ENCODE measurements at regions not wholly inside any gene's neighbourhood (a gene's known extent, or its start where the extent isn't known, plus 50 kb on each side); places are given as distances from the start of the nearest gene placed in this dataset.

DNA sequence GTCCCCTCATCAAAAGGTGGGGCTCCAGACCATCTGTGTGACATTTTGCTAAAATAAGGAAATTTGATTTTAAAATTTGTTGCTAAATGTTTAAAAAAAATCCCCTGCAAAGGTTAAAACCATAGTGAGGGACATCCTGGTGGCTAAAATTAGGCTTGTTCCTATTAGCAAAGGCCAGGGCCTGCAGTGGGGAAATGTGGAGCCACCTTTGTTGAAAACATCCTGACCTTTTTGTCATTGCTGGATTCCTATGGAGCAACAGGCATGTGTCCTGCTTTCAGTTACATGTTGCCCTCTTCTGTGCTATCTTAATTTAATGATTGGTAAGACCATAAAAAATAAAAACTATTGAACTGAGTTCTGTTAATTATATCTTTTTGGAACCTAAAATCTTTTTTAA lies 524.3 kb downstream of the KCTD12 start:
- Histone ChIP-seq H3K36me3 (ENCODE audit: control insufficient read depth, insufficient read depth, low read length) (no peaks in the 10 kb centered on the region), H3K9me3 (ENCODE audit: control insufficient read depth, low read length) (no peaks in the 10 kb centered on the region), H3K27me3 (ENCODE audit: control insufficient read depth, insufficient read depth, low read length) (no peaks in the 10 kb centered on the region), H3K79me2 (no peaks in the 10 kb centered on the region), H3K9ac (no peak overlapping the region), H3K4me3 (ENCODE audit: low read depth, low read length) (no peak overlapping the region), H3K4me1 (no peaks in the 10 kb centered on the region), H2AFZ (no peak overlapping the region), H3K27ac (no peak overlapping the region), H3K4me2 (ENCODE audit: low read length) (no peak overlapping the region)
- TF ChIP-seq CTCF (IDR thresholded peaks at IDR 0.05), result no peak

- no peak for TF ChIP-seq CTCF (IDR thresholded peaks at IDR 0.05)
- no peaks in the 10 kb centered on the region for H3K9me3 ChIP-seq (ENCODE audit: control insufficient read depth, low read length)
Observed at GRCh38 chr13:76351541-76352229, 534.5 kb downstream of the KCTD12 start.

GRCh38 chr13:76350399-76350798 lies 535.8 kb downstream of the KCTD12 start:
- Histone ChIP-seq H3K36me3 (ENCODE audit: control insufficient read depth, insufficient read depth, low read length) (no peaks in the 10 kb centered on the region), H2AFZ (no peak overlapping the region), H3K4me2 (ENCODE audit: low read length) (no peak overlapping the region), H3K9ac (no peak overlapping the region), H3K4me3 (ENCODE audit: low read depth, low read length) (no peak overlapping the region), H3K4me1 (no peaks in the 10 kb centered on the region), H3K27ac (no peak overlapping the region), H3K79me2 (no peaks in the 10 kb centered on the region), H3K27me3 (ENCODE audit: control insufficient read depth, insufficient read depth, low read length) (no peaks in the 10 kb centered on the region), H3K9me3 (ENCODE audit: control insufficient read depth, low read length) (no peaks in the 10 kb centered on the region)
- no peak for TF ChIP-seq CTCF (IDR thresholded peaks at IDR 0.05)

More at GRCh38 chr13:76351541-76352229, 534.5 kb downstream of the KCTD12 start:
- Histone ChIP-seq H3K27ac (no peak overlapping the region), H3K79me2 (no peaks in the 10 kb centered on the region), H3K4me2 (ENCODE audit: low read length) (no peak overlapping the region), H2AFZ (no peak overlapping the region), H3K9ac (no peak overlapping the region), H3K36me3 (ENCODE audit: control insufficient read depth, insufficient read depth, low read length) (no peaks in the 10 kb centered on the region), H3K4me1 (no peaks in the 10 kb centered on the region), H3K4me3 (ENCODE audit: low read depth, low read length) (no peak overlapping the region), H3K27me3 (ENCODE audit: control insufficient read depth, insufficient read depth, low read length) (no peaks in the 10 kb centered on the region)

DNA sequence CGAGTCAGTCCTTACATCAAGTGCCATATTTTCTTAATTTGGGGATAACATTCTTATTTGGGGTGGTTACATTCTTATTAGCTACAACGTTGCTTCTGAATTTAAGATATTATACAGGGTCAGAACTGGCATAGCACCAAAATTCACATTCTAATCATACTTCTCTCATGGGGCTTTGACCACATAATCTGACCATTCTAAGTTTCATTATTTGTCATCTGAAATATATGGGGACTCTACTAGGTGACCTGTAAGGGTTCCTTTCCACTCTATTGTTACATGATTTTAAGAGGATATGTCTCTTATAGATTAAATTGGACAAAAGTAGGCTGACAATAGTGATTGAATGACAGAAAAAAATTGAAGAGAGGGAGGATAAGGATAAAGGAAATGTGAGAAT lies 536.5 kb downstream of the KCTD12 start:
- Histone ChIP-seq H3K4me3 (ENCODE audit: low read depth, low read length) (no peak overlapping the region), H3K36me3 (ENCODE audit: control insufficient read depth, insufficient read depth, low read length) (no peaks in the 10 kb centered on the region), H3K79me2 (no peaks in the 10 kb centered on the region), H3K4me2 (ENCODE audit: low read length) (no peak overlapping the region), H2AFZ (no peak overlapping the region), H3K27ac (no peak overlapping the region), H3K4me1 (no peaks in the 10 kb centered on the region), H3K27me3 (ENCODE audit: control insufficient read depth, insufficient read depth, low read length) (no peaks in the 10 kb centered on the region), H3K9me3 (ENCODE audit: control insufficient read depth, low read length) (no peaks in the 10 kb centered on the region), H3K9ac (no peak overlapping the region)
- TF ChIP-seq CTCF (IDR thresholded peaks at IDR 0.05), result no peak

GRCh38 chr13:76339649-76340048 lies 546.6 kb downstream of the KCTD12 start:
- no peak for TF ChIP-seq CTCF (IDR thresholded peaks at IDR 0.05)
- Histone ChIP-seq H3K36me3 (ENCODE audit: control insufficient read depth, insufficient read depth, low read length) (no peaks in the 10 kb centered on the region), H3K27ac (no peak overlapping the region), H3K4me1 (no peaks in the 10 kb centered on the region), H2AFZ (no peak overlapping the region), H3K79me2 (no peaks in the 10 kb centered on the region), H3K9me3 (ENCODE audit: control insufficient read depth, low read length) (no peaks in the 10 kb centered on the region), H3K4me2 (ENCODE audit: low read length) (no peak overlapping the region), H3K9ac (no peak overlapping the region), H3K4me3 (ENCODE audit: low read depth, low read length) (no peak overlapping the region), H3K27me3 (ENCODE audit: control insufficient read depth, insufficient read depth, low read length) (no peaks in the 10 kb centered on the region)

Data from parathyroid adenoma (tissue), 2 donors.